CD4-positive, alpha-beta T cell (primary cell): ENCODE measurements at regions not wholly inside any gene's neighbourhood (a gene's known extent, or its start where the extent isn't known, plus 50 kb on each side); places are given as distances from the start of the nearest gene placed in this dataset.

Experiments used
- ATAC-seq: fragments of 200-7000 bp; cut with Tn5 transposase; one replicate; pipeline ENCODE4 v1.10.0; 2022; ENCODE audit warnings: mild to moderate bottlenecking; ENCODE audit not compliant: poor library complexity
- CTCF ChIA-PET: fragments of 350-600 bp; sonication (Branson Sonifier 250); formaldehyde crosslinking; loops from one replicate; lab custom pipeline; 2021; ENCODE audit warnings: antibody characterized with exemption, inconsistent platforms; lab: Charles Lee
- POLR2A ChIA-PET: fragments of 350-600 bp; sonication (Branson Sonifier 250); formaldehyde crosslinking; loops from one replicate; lab custom pipeline; 2021; ENCODE audit warnings: antibody characterized with exemption, inconsistent platforms; lab: Charles Lee
- DNase-seq, 14 experiments: peaks; one replicate each; pipeline ENCODE4 v3.0.0-alpha.2; 2013 to 2020; ENCODE audit warnings: mixed read lengths in 2 of 14
- H3K27ac ChIP-seq, 2 donors: one replicate each; pipeline versions ENCODE4 v1.5.1 to v1.7.0; 2013; ENCODE audit warnings: low read length in 2 of 2, low read depth in 1 of 2, mild to moderate bottlenecking in 1 of 2
- H3K27me3 ChIP-seq, 2 experiments: 1 replicate in 1 of 2; 2 replicates in 1 of 2; pipeline versions ENCODE4 v1.6.1 to v1.7.0; 2013; ENCODE audit warnings: low read length in 2 of 2, control low read depth in 1 of 2, mild to moderate bottlenecking in 1 of 2, moderate library complexity in 1 of 2; ENCODE audit not compliant: insufficient read depth in 2 of 2, control insufficient read depth in 1 of 2
- H3K36me3 ChIP-seq: one replicate; pipeline ENCODE4 v1.6.1; 2013; ENCODE audit warnings: low read length, control low read depth; ENCODE audit not compliant: insufficient read depth
- H3K4me1 ChIP-seq: one replicate; pipeline ENCODE4 v1.6.1; 2013; ENCODE audit warnings: low read length, control low read depth; ENCODE audit not compliant: insufficient read depth
- H3K4me3 ChIP-seq: one replicate; pipeline ENCODE4 v1.5.1; 2013; ENCODE audit warnings: mild to moderate bottlenecking, low read length, moderate library complexity
- H3K9me3 ChIP-seq, 2 experiments: 1 replicate in 1 of 2; 2 replicates in 1 of 2; pipeline versions ENCODE4 v1.6.1 to v1.7.0; 2013; ENCODE audit warnings: low read length in 2 of 2, mild to moderate bottlenecking in 2 of 2, control low read depth in 1 of 2, moderate library complexity in 1 of 2; ENCODE audit not compliant: control insufficient read depth in 1 of 2, insufficient read depth in 1 of 2
- H3K27ac Mint-ChIP-seq: one replicate; pipeline ENCODE4 v1.8.0; 2020; ENCODE audit warnings: mixed read lengths
- H3K27me3 Mint-ChIP-seq: one replicate; pipeline ENCODE4 v1.8.0; 2021; ENCODE audit warnings: mixed read lengths
- H3K36me3 Mint-ChIP-seq: one replicate; pipeline ENCODE4 v1.8.0; 2021; ENCODE audit warnings: low read depth, mixed read lengths
- H3K4me1 Mint-ChIP-seq: one replicate; pipeline ENCODE4 v1.8.0; 2021; ENCODE audit warnings: low read depth, mixed read lengths
- H3K4me3 Mint-ChIP-seq: one replicate; pipeline ENCODE4 v1.8.0; 2020; ENCODE audit warnings: mild to moderate bottlenecking, mixed read lengths
- H3K9me3 Mint-ChIP-seq: one replicate; pipeline ENCODE4 v1.8.0; 2020; ENCODE audit warnings: mixed read lengths
- CTCF ChIP-seq: fragments of 200-600 bp; IDR thresholded peaks from one replicate; pipeline ENCODE4 v1.8.0; 2022; ENCODE audit warnings: antibody characterized with exemption, mild to moderate bottlenecking
- intact Hi-C, 2 experiments: fragments of 100-400 bp; cut with DNase I in 1 of 2; cut with micrococcal nuclease in 1 of 2; formaldehyde crosslinking; loops; one replicate each; pipeline versions ENCODE4 v1.15.1 to v1.9.0; 2023 to 2025; cut with DNase I, micrococcal nuclease

DNA sequence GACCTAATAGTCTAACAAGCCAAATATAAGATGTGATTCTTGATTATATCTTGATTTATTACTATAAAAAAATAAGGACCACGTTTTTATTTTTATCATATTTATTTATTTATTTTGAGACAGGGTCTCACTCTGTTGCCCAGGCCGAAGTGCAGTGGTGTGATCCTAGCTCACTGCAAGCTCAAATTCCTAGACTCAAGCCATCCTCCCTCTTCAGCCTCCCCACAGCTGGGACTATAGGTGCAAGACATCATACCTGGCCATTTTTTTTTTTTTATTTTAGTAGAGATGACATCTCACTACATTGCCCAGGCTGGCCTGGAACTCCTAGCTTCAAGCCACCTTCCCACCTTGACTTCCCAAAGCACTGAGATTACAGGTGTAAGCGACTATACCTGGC lies 61.0 kb upstream of the LARP1 start:
- no peak overlapping the region for H3K4me3 ChIP-seq
- no peak overlapping the region for H3K4me3 Mint-ChIP-seq
- H3K36me3 ChIP-seq, result no peaks in the 10 kb centered on the region
- no peak for TF ChIP-seq CTCF
- H3K36me3 Mint-ChIP-seq, result no peaks in the 10 kb centered on the region
- intact Hi-C loops, result no loop called here
- H3K9me3 Mint-ChIP-seq, result no peaks in the 10 kb centered on the region
- no peaks in the 10 kb centered on the region for H3K4me1 Mint-ChIP-seq
- peaks cover 0 to 2% of the 10 kb centered on the region in 2 experiments for H3K27me3 ChIP-seq
- H3K27ac ChIP-seq, result no peak overlapping the region
- ChIA-PET POLR2A (interaction anchor here (0.7 kb wide), 1 partner anchor 53 kb away, joined by 4 read pairs; no protein-coding TSS in a partner anchor), CTCF (no interaction called here)
- DNase-seq (no peak), ATAC-seq (no peak)
- H3K4me1 ChIP-seq, result no peaks in the 10 kb centered on the region
- H3K27ac Mint-ChIP-seq, result no peak overlapping the region
- H3K9me3 ChIP-seq, result peaks cover 0 to 9% of the 10 kb centered on the region in 2 experiments
- peaks cover 12% of the 10 kb centered on the region for H3K27me3 Mint-ChIP-seq

GRCh38 chr5:154690488-154690887 lies 64.7 kb upstream of the LARP1 start:
- Mint-ChIP-seq H3K4me3 (no peak overlapping the region), H3K4me1 (no peaks in the 10 kb centered on the region), H3K36me3 (no peaks in the 10 kb centered on the region), H3K27me3 (peaks cover 12% of the 10 kb centered on the region), H3K9me3 (no peaks in the 10 kb centered on the region), H3K27ac (no peak overlapping the region)
- intact Hi-C loops, result no loop called here
- POLR2A ChIA-PET, result no interaction called here
- ATAC-seq (no peak), DNase-seq (no peak)
- Histone ChIP-seq H3K36me3 (no peaks in the 10 kb centered on the region), H3K9me3 (peaks cover 0 to 9% of the 10 kb centered on the region in 2 experiments), H3K4me1 (no peaks in the 10 kb centered on the region), H3K27ac (no peak overlapping the region), H3K4me3 (no peak overlapping the region), H3K27me3 (peaks cover 0 to 2% of the 10 kb centered on the region in 2 experiments)
- CTCF ChIA-PET, result no interaction called here
- TF ChIP-seq CTCF, result no peak

DNA sequence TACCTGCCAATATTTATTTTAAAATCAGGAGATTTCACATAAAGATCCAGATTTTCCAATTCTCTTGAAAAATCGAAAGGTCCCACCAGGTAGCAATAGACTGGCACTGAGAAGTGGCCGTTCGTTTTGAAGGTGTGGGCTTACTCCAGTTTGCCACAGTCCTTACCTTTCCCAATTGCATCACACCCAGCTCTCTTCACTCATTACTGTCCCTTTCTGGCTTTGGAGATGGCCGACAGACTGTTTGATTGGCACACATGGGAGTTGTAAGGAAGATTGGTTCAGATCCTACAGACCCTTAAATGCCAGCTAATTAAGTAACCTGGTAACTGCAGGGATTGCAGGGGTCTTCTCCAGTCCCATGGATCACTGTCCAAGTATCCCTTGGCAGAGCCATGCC lies 68.7 kb upstream of the LARP1 start:
- peaks cover 8% of the 10 kb centered on the region for H3K4me1 Mint-ChIP-seq
- ATAC-seq, result no peak
- H3K36me3 ChIP-seq, result no peaks in the 10 kb centered on the region
- intact Hi-C loops, result no loop called here
- no peak overlapping the region for H3K27ac Mint-ChIP-seq
- H3K4me3 ChIP-seq, result no peak overlapping the region
- H3K36me3 Mint-ChIP-seq, result no peaks in the 10 kb centered on the region
- peaks cover 0 to 6% of the 10 kb centered on the region in 2 experiments for H3K9me3 ChIP-seq
- peaks cover 2 to 5% of the 10 kb centered on the region in 2 experiments for H3K27me3 ChIP-seq
- ChIA-PET POLR2A (no interaction called here), CTCF (no interaction called here)
- peaks cover 17% of the 10 kb centered on the region for H3K4me1 ChIP-seq
- H3K27me3 Mint-ChIP-seq, result peaks cover 4% of the 10 kb centered on the region
- H3K4me3 Mint-ChIP-seq, result no peak overlapping the region
- H3K9me3 Mint-ChIP-seq, result no peaks in the 10 kb centered on the region
- H3K27ac ChIP-seq, result no peak overlapping the region
- no peak for DNase-seq
- TF ChIP-seq CTCF, result no peak
